ENCODE measurements at regions not wholly inside any gene's neighbourhood (a gene's known extent, or its start where the extent isn't known, plus 50 kb on each side); places are given as distances from the start of the nearest gene placed in this dataset.

DNA sequence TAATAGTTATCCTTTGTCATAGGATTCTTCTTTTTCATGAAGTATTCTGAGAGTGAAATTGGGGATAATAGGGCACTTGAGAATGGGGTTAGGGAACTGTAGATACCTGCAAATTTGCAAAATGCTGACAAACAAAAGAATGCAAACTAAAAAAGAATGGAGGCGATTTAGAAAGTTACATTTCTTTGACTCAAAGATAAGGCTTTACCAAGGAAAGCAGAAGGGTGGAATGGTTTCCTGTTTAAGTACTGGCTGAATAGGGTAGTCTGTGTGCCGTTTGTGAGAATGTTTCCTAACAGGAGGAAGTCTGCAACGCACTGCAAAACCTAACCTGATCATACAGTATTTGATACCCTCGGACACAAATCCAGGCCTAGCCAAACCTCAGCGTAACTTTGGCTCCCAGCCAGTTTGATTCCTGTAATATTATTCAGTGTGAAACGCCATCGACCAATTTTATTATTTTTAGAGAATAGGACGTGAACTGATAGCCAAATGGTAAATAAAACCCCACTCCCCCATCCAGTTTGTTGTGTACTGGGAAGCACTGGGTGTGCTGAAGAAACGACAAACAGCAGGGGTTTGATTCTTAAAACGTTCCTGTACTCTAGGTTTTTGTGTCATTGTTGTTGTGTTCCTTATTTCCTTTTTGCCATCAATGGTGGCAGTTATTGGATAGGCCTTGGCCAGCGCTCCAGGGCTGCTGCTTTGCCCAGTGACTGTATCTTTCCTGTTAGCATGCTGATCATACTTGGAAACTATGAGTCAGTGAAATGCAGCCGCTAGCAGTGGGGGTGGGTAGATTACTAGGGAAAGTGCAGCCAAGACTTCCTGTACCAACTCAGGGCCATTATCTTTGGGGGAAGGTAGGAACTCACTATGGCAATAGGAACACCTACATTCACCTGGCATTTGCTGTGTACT is 148.0 kb upstream of the TBL1XR1 start (continued):
- TF ChIP-seq MAZ (IDR thresholded peaks at IDR 0.05; ENCODE audit: borderline replicate concordance, low read depth, low read length) (no peak), MAZ (CRISPR knock-in tag; IDR thresholded peaks at IDR 0.05; ENCODE audit: low read depth) (no peak), SRSF4 (IDR thresholded peaks at IDR 0.05; ENCODE audit: low read depth, low read length, poor library complexity, severe bottlenecking) (no peak), TOPORS (CRISPR knock-in tag; IDR thresholded peaks at IDR 0.05) (no peak), KLF6 (CRISPR knock-in tag; IDR thresholded peaks at IDR 0.05) (no peak), TAF1 (CRISPR knock-in tag; IDR thresholded peaks at IDR 0.05) (no peak), TBX2 (CRISPR knock-in tag; IDR thresholded peaks at IDR 0.05; ENCODE audit: borderline replicate concordance) (no peak; the same call in 1 of the 2 replicates), TFE3 (CRISPR knock-in tag; IDR thresholded peaks at IDR 0.05) (no peak), ZHX2 (IDR thresholded peaks at IDR 0.05; ENCODE audit: low read depth) (no peak), ZHX2 (CRISPR knock-in tag; IDR thresholded peaks at IDR 0.05; ENCODE audit: borderline replicate concordance) (no peak)
- TF ChIP-seq, protein P1, sequence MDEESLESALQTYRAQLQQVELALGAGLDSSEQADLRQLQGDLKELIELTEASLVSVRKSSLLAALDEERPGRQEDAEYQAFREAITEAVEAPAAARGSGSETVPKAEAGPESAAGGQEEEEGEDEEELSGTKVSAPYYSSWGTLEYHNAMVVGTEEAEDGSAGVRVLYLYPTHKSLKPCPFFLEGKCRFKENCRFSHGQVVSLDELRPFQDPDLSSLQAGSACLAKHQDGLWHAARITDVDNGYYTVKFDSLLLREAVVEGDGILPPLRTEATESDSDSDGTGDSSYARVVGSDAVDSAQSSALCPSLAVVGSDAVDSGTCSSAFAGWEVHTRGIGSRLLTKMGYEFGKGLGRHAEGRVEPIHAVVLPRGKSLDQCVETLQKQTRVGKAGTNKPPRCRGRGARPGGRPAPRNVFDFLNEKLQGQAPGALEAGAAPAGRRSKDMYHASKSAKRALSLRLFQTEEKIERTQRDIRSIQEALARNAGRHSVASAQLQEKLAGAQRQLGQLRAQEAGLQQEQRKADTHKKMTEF (CRISPR knock-in tag; IDR thresholded peaks at IDR 0.05) = peak; percentile 49
- TF ChIP-seq, protein P2, sequence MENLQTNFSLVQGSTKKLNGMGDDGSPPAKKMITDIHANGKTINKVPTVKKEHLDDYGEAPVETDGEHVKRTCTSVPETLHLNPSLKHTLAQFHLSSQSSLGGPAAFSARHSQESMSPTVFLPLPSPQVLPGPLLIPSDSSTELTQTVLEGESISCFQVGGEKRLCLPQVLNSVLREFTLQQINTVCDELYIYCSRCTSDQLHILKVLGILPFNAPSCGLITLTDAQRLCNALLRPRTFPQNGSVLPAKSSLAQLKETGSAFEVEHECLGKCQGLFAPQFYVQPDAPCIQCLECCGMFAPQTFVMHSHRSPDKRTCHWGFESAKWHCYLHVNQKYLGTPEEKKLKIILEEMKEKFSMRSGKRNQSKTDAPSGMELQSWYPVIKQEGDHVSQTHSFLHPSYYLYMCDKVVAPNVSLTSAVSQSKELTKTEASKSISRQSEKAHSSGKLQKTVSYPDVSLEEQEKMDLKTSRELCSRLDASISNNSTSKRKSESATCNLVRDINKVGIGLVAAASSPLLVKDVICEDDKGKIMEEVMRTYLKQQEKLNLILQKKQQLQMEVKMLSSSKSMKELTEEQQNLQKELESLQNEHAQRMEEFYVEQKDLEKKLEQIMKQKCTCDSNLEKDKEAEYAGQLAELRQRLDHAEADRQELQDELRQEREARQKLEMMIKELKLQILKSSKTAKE (CRISPR knock-in tag; IDR thresholded peaks at IDR 0.05; ENCODE audit: borderline replicate concordance) = no peak
